ENCODE measurements at regions not wholly inside any gene's neighbourhood (a gene's known extent, or its start where the extent isn't known, plus 50 kb on each side); places are given as distances from the start of the nearest gene placed in this dataset.

- Mint-ChIP-seq H3K4me1 (peaks cover 3% of the 10 kb centered on the region; the same call in 2 of the 3 replicates), H3K27ac (no peak overlapping the region), H3K27me3 (ENCODE audit: insufficient read depth, low read depth, poor library complexity) (peaks cover 1% of the 10 kb centered on the region), H3K4me3 (no peak overlapping the region), H3K36me3 (ENCODE audit: low read depth) (no peaks in the 10 kb centered on the region; the same call in 2 of the 3 replicates), H3K9me3 (no peaks in the 10 kb centered on the region; the same call in 1 of the 3 replicates)
- Histone ChIP-seq H3K79me2 (replicated peaks; ENCODE audit: insufficient read depth) (no peaks in the 10 kb centered on the region), H3K27me3 (ENCODE audit: insufficient read depth) (no peaks in the 10 kb centered on the region), H3K4me3 (no peak overlapping the region), H2AFZ (no peak overlapping the region), H4K20me1 (replicated peaks; ENCODE audit: insufficient read depth) (no peaks in the 10 kb centered on the region), H3K36me3 (ENCODE audit: insufficient read depth) (no peaks in the 10 kb centered on the region), H3F3A (replicated peaks; ENCODE audit: low read depth) (no peaks in the 10 kb centered on the region), H3K4me1 (ENCODE audit: insufficient read depth) (no peaks in the 10 kb centered on the region), H3K9me2 (ENCODE audit: insufficient read depth) (0 out of 2 replicates have a peak, but pooled peaks cover 6% of the 10 kb centered on the region), H3K4me2 (no peak overlapping the region), H3K27ac (ENCODE audit: low read depth) (no peak overlapping the region)
- no peak for DNase-seq (ENCODE audit: low spot score)
- TF ChIP-seq CREB1 (CRISPR knock-in tag; IDR thresholded peaks at IDR 0.05; ENCODE audit: low read depth) (no peak), NANOG (IDR thresholded peaks at IDR 0.05; ENCODE audit: borderline replicate concordance) (no peak), ZNF331 (CRISPR knock-in tag; IDR thresholded peaks at IDR 0.05; ENCODE audit: low read depth) (no peak), EZH2phosphoT487 (IDR thresholded peaks at IDR 0.05; ENCODE audit: unreplicated experiment) (no peak)
- TF ChIP-seq, protein P1, sequence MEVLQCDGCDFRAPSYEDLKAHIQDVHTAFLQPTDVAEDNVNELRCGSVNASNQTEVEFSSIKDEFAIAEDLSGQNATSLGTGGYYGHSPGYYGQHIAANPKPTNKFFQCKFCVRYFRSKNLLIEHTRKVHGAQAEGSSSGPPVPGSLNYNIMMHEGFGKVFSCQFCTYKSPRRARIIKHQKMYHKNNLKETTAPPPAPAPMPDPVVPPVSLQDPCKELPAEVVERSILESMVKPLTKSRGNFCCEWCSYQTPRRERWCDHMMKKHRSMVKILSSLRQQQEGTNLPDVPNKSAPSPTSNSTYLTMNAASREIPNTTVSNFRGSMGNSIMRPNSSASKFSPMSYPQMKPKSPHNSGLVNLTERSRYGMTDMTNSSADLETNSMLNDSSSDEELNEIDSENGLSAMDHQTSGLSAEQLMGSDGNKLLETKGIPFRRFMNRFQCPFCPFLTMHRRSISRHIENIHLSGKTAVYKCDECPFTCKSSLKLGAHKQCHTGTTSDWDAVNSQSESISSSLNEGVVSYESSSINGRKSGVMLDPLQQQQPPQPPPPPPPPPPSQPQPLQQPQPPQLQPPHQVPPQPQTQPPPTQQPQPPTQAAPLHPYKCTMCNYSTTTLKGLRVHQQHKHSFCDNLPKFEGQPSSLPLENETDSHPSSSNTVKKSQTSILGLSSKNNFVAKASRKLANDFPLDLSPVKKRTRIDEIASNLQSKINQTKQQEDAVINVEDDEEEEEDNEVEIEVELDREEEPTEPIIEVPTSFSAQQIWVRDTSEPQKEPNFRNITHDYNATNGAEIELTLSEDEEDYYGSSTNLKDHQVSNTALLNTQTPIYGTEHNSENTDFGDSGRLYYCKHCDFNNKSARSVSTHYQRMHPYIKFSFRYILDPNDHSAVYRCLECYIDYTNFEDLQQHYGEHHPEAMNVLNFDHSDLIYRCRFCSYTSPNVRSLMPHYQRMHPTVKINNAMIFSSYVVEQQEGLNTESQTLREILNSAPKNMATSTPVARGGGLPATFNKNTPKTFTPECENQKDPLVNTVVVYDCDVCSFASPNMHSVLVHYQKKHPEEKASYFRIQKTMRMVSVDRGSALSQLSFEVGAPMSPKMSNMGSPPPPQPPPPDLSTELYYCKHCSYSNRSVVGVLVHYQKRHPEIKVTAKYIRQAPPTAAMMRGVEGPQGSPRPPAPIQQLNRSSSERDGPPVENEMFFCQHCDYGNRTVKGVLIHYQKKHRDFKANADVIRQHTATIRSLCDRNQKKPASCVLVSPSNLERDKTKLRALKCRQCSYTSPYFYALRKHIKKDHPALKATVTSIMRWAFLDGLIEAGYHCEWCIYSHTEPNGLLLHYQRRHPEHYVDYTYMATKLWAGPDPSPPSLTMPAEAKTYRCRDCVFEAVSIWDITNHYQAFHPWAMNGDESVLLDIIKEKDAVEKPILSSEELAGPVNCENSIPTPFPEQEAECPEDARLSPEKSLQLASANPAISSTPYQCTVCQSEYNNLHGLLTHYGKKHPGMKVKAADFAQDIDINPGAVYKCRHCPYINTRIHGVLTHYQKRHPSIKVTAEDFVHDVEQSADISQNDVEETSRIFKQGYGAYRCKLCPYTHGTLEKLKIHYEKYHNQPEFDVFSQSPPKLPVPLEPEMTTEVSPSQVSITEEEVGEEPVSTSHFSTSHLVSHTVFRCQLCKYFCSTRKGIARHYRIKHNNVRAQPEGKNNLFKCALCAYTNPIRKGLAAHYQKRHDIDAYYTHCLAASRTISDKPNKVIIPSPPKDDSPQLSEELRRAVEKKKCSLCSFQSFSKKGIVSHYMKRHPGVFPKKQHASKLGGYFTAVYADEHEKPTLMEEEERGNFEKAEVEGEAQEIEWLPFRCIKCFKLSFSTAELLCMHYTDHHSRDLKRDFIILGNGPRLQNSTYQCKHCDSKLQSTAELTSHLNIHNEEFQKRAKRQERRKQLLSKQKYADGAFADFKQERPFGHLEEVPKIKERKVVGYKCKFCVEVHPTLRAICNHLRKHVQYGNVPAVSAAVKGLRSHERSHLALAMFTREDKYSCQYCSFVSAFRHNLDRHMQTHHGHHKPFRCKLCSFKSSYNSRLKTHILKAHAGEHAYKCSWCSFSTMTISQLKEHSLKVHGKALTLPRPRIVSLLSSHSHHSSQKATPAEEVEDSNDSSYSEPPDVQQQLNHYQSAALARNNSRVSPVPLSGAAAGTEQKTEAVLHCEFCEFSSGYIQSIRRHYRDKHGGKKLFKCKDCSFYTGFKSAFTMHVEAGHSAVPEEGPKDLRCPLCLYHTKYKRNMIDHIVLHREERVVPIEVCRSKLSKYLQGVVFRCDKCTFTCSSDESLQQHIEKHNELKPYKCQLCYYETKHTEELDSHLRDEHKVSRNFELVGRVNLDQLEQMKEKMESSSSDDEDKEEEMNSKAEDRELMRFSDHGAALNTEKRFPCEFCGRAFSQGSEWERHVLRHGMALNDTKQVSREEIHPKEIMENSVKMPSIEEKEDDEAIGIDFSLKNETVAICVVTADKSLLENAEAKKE (CRISPR knock-in tag; IDR thresholded peaks at IDR 0.05): no peak
- TF ChIP-seq, protein P2, sequence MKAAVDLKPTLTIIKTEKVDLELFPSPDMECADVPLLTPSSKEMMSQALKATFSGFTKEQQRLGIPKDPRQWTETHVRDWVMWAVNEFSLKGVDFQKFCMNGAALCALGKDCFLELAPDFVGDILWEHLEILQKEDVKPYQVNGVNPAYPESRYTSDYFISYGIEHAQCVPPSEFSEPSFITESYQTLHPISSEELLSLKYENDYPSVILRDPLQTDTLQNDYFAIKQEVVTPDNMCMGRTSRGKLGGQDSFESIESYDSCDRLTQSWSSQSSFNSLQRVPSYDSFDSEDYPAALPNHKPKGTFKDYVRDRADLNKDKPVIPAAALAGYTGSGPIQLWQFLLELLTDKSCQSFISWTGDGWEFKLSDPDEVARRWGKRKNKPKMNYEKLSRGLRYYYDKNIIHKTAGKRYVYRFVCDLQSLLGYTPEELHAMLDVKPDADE (IDR thresholded peaks at IDR 0.05): no peak
- ATAC-seq: no peak
Observed at GRCh38 chr10:42997151-42997848, 79.6 kb upstream of the RET start.
